ENCODE measurements at regions not wholly inside any gene's neighbourhood (a gene's known extent, or its start where the extent isn't known, plus 50 kb on each side); places are given as distances from the start of the nearest gene placed in this dataset.
"Not testable (repeated sequence)": the region's sequence is repeated elsewhere in the genome, so short reads cannot be mapped to it uniquely, and the experiment has no call there.

GRCh38 chr10:53162856-53163255 is 390.3 kb upstream of the MBL2 start:
- no peak for DNase-seq (ENCODE audit: low spot score)

GRCh38 chr10:53161231-53161630 is 388.6 kb upstream of the MBL2 start:
- no peak for DNase-seq (ENCODE audit: low spot score)

- not testable (repeated sequence) for DNase-seq (ENCODE audit: low spot score)
These were observed 383.1 kb upstream of the MBL2 start for GRCh38 chr10:53155674-53156073.

- DNase-seq (ENCODE audit: low spot score): no peak
These were observed 381.2 kb upstream of the MBL2 start for GRCh38 chr10:53153831-53154230.

- DNase-seq (ENCODE audit: low spot score): no peak
These were observed 367.9 kb upstream of the MBL2 start for GRCh38 chr10:53140506-53140905.

GRCh38 chr10:53135897-53136253 is 363.3 kb upstream of the MBL2 start:
- DNase-seq (ENCODE audit: low spot score): no peak

- peak; percentile 7 for DNase-seq (ENCODE audit: low spot score)
These were observed 362.8 kb upstream of the MBL2 start for GRCh38 chr10:53135213-53135896.

- DNase-seq (ENCODE audit: low spot score): no peak
These were observed 361.5 kb upstream of the MBL2 start for GRCh38 chr10:53134050-53134449.

GRCh38 chr10:53130337-53130736 is 357.8 kb upstream of the MBL2 start:
- no peak for DNase-seq (ENCODE audit: low spot score)

- DNase-seq (ENCODE audit: low spot score): no peak
These were observed 355.1 kb upstream of the MBL2 start for GRCh38 chr10:53127686-53128085.

- no peak for DNase-seq (ENCODE audit: low spot score)
These were observed 350.7 kb upstream of the MBL2 start for GRCh38 chr10:53123311-53123710.

GRCh38 chr10:53122281-53122680 is 349.7 kb upstream of the MBL2 start:
- no peak for DNase-seq (ENCODE audit: low spot score)

- no peak for DNase-seq (ENCODE audit: low spot score)
These were observed 343.1 kb upstream of the MBL2 start for GRCh38 chr10:53115660-53116059.

- DNase-seq (ENCODE audit: low spot score): no peak
These were observed 338.9 kb upstream of the MBL2 start for GRCh38 chr10:53111529-53111928.

- DNase-seq (ENCODE audit: low spot score): no peak
These were observed 336.7 kb upstream of the MBL2 start for GRCh38 chr10:53109320-53109719.

- no peak for DNase-seq (ENCODE audit: low spot score)
These were observed 335.8 kb upstream of the MBL2 start for GRCh38 chr10:53108317-53108934.

GRCh38 chr10:53107711-53108110 is 335.1 kb upstream of the MBL2 start:
- DNase-seq (ENCODE audit: low spot score): no peak

- no peak for DNase-seq (ENCODE audit: low spot score)
These were observed 329.8 kb upstream of the MBL2 start for GRCh38 chr10:53102424-53102823.

- no peak for DNase-seq (ENCODE audit: low spot score)
These were observed 321.3 kb upstream of the MBL2 start for GRCh38 chr10:53093878-53094277.

- DNase-seq (ENCODE audit: low spot score): no peak
These were observed 319.0 kb upstream of the MBL2 start for GRCh38 chr10:53091574-53091973.

- no peak for DNase-seq (ENCODE audit: low spot score)
These were observed 316.4 kb upstream of the MBL2 start for GRCh38 chr10:53088961-53089360.

GRCh38 chr10:53079283-53079682 is 306.7 kb upstream of the MBL2 start:
- DNase-seq (ENCODE audit: low spot score): no peak

- DNase-seq (ENCODE audit: low spot score): no peak
These were observed 304.4 kb upstream of the MBL2 start for GRCh38 chr10:53076948-53077347.

- no peak for DNase-seq (ENCODE audit: low spot score)
These were observed 302.9 kb upstream of the MBL2 start for GRCh38 chr10:53075469-53075868.

Data from LoVo (cell line).